ENCODE measurements at regions not wholly inside any gene's neighbourhood (a gene's known extent, or its start where the extent isn't known, plus 50 kb on each side); places are given as distances from the start of the nearest gene placed in this dataset.

DNA sequence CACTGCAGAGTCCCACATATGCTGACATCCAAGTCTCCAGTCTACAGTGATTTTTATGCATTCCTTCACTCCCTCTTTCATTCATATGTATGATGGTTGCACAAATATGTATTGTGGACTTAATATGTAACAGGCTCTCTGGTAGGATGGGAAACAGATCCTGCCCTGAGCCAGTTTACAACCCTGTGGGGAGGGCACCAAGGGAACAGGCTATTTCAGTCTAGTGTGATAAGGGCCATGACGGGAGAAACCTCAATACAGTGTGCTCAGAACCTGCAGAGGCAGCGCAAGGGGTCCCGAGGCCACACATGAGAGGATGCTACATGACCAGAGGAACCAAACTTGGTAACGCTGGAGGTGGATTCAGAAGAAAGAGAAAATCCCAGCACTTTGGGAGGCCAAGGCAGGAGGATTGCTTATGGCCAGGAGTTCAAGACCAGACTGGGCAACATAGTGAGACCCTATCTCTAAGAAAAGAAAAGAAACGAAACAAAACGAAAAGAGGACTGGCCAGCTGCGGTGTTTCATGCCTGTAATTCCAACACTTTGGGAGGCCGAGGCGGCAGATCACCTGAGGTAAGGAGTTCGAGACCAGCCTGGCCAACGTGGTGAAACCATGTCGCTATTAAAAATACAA is 249.8 kb upstream of the JARID2 start:
- TF ChIP-seq, protein P1, sequence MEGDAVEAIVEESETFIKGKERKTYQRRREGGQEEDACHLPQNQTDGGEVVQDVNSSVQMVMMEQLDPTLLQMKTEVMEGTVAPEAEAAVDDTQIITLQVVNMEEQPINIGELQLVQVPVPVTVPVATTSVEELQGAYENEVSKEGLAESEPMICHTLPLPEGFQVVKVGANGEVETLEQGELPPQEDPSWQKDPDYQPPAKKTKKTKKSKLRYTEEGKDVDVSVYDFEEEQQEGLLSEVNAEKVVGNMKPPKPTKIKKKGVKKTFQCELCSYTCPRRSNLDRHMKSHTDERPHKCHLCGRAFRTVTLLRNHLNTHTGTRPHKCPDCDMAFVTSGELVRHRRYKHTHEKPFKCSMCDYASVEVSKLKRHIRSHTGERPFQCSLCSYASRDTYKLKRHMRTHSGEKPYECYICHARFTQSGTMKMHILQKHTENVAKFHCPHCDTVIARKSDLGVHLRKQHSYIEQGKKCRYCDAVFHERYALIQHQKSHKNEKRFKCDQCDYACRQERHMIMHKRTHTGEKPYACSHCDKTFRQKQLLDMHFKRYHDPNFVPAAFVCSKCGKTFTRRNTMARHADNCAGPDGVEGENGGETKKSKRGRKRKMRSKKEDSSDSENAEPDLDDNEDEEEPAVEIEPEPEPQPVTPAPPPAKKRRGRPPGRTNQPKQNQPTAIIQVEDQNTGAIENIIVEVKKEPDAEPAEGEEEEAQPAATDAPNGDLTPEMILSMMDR (IDR thresholded peaks at IDR 0.05): no peak
- TF ChIP-seq SP1 (CRISPR knock-in tag; conservative IDR thresholded peaks at IDR 0.05): no peak
- TF ChIP-seq, protein P2, sequence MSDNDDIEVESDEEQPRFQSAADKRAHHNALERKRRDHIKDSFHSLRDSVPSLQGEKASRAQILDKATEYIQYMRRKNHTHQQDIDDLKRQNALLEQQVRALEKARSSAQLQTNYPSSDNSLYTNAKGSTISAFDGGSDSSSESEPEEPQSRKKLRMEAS (CRISPR knock-in tag; IDR thresholded peaks at IDR 0.05): no peak
- TF ChIP-seq, protein P3, sequence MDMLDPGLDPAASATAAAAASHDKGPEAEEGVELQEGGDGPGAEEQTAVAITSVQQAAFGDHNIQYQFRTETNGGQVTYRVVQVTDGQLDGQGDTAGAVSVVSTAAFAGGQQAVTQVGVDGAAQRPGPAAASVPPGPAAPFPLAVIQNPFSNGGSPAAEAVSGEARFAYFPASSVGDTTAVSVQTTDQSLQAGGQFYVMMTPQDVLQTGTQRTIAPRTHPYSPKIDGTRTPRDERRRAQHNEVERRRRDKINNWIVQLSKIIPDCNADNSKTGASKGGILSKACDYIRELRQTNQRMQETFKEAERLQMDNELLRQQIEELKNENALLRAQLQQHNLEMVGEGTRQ (CRISPR knock-in tag; IDR thresholded peaks at IDR 0.05): no peak
- TF ChIP-seq ELF4 (CRISPR knock-in tag; IDR thresholded peaks at IDR 0.05; ENCODE audit: low read depth): no peak
- no peak for TF ChIP-seq ATF1 (CRISPR knock-in tag; IDR thresholded peaks at IDR 0.05)
- no peak for TF ChIP-seq PRRX2 (CRISPR knock-in tag; IDR thresholded peaks at IDR 0.05)
- no peak for TF ChIP-seq NR2C2 (CRISPR knock-in tag; IDR thresholded peaks at IDR 0.05)
- no peak for TF ChIP-seq ZNF263 (CRISPR knock-in tag; IDR thresholded peaks at IDR 0.05; ENCODE audit: low read depth)
- TF ChIP-seq, protein P4, sequence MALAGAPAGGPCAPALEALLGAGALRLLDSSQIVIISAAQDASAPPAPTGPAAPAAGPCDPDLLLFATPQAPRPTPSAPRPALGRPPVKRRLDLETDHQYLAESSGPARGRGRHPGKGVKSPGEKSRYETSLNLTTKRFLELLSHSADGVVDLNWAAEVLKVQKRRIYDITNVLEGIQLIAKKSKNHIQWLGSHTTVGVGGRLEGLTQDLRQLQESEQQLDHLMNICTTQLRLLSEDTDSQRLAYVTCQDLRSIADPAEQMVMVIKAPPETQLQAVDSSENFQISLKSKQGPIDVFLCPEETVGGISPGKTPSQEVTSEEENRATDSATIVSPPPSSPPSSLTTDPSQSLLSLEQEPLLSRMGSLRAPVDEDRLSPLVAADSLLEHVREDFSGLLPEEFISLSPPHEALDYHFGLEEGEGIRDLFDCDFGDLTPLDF (CRISPR knock-in tag; IDR thresholded peaks at IDR 0.05): no peak
- TF ChIP-seq ZNF317 (CRISPR knock-in tag; IDR thresholded peaks at IDR 0.05; ENCODE audit: borderline replicate concordance, low read depth): no peak
- TF ChIP-seq ESRRA (CRISPR knock-in tag; IDR thresholded peaks at IDR 0.05; ENCODE audit: borderline replicate concordance): no peak
- TF ChIP-seq CREB1 (CRISPR knock-in tag; IDR thresholded peaks at IDR 0.05): no peak
- TF ChIP-seq, protein P5, sequence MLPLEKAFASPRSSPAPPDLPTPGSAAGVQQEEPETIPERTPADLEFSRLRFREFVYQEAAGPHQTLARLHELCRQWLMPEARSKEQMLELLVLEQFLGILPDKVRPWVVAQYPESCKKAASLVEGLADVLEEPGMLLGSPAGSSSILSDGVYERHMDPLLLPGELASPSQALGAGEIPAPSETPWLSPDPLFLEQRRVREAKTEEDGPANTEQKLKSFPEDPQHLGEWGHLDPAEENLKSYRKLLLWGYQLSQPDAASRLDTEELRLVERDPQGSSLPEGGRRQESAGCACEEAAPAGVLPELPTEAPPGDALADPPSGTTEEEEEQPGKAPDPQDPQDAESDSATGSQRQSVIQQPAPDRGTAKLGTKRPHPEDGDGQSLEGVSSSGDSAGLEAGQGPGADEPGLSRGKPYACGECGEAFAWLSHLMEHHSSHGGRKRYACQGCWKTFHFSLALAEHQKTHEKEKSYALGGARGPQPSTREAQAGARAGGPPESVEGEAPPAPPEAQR (CRISPR knock-in tag; IDR thresholded peaks at IDR 0.05): no peak
